ENCODE measurements at regions not wholly inside any gene's neighbourhood (a gene's known extent, or its start where the extent isn't known, plus 50 kb on each side); places are given as distances from the start of the nearest gene placed in this dataset.
"Not testable (repeated sequence)": the region's sequence is repeated elsewhere in the genome, so short reads cannot be mapped to it uniquely, and the experiment has no call there.

GRCh38 chr10:64115471-64115870 lies 594.3 kb downstream of the REEP3 start:
- no peak for DNase-seq (ENCODE audit: low spot score)

DNA sequence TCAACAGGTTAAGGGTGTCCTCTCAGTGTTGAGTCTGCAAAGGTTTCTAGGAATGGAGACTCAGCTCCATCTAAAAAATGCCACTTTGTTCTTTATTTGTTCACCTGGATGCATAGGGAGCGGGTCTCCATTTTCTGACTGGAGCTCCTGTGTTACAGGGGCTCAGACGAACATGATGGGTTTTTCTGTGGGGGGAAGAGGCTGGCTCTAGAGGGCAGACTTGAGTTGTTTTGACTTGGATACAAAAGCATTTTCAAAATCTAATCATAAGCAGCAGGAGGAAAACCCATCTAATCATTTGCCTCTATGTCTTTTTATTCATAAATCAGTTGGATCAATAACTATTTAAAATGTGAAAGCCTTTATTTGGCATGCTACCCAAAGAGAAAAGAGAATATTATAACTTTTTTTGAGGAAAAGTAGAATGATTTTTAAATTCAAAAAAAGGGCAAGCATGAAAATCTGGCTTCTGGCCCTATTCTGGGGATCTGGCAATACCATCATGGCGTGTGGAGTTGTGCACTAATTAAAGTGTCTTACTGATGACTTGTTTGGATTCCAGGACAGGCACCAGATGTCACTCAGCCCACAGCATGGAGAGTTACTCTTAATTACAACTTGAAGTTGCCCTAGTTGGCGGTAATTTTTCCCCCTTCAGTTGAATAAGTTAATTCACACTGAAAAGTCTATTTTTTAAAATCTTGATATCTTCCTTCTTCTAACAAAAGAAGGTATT lies 594.9 kb downstream of the REEP3 start:
- DNase-seq (ENCODE audit: low spot score) = no peak

DNA sequence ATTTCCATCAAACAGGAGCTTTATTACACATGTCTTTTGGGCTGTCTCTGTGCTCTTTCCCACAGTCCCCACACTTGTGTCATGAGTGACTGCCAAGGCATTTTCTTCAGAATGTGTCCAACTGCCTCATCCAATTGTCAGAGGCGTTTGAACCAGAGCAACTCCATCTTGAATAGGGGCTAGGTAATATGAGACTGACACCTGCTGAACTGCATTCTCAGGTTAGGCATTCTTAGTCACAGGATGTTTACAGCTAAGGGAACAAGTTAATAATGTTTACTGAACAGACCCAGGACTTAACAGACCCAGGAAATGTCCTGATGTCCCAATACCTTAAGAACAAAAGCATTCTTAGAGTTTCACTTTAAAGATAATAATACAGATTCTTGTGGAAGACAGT lies 595.5 kb downstream of the REEP3 start:
- DNase-seq (ENCODE audit: low spot score) = no peak

DNA sequence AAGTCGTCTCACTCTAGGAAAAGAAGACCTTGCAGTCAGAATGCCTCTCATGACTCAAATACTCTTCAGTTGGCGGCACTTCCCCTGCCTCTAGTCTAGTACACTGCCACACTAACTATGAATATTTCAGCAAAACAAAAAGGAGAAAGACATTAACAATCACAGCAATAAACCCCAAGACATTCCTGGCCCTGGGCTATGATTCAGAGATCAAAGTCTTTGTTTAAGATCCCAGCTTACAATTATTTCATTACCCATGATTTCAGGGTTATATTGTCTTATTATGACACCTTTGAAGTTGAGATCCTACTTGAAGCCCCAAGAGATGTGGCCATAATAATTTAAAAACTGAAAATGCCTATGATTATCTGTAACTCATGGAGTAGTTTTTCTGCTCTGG lies 597.5 kb downstream of the REEP3 start:
- no peak for DNase-seq (ENCODE audit: low spot score)

DNA sequence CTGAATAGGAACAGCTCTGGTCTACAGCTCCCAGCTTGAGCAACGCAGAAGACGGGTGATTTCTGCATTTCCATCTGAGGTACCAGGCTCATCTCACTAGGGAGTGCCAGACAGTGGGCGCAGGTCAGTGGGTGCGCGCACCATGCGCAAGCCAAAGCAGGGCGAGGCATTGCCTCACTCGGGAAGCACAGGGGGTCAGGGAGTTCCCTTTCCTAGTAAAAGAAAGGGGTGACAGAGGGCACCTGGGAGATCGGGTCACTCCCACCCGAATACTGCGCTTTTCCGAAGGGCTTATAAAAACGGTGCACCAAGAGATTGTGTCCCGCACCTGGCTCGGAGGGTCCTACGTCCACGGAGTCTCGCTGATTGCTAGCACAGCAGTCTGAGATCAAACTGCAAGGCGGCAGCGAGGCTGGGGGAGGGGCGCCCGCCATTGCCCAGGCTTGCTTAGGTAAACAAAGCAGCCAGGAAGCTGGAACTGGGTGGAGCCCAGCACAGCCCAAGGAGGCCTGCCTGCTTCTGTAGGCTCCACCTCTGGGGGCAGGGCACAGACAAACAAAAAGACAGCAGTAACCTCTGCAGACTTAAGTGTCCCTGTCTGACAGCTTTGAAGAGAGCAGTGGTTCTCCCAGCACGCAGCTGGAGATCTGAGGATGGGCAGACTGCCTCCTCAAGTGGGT lies 599.2 kb downstream of the REEP3 start:
- not testable (repeated sequence) for DNase-seq (ENCODE audit: low spot score)

DNA sequence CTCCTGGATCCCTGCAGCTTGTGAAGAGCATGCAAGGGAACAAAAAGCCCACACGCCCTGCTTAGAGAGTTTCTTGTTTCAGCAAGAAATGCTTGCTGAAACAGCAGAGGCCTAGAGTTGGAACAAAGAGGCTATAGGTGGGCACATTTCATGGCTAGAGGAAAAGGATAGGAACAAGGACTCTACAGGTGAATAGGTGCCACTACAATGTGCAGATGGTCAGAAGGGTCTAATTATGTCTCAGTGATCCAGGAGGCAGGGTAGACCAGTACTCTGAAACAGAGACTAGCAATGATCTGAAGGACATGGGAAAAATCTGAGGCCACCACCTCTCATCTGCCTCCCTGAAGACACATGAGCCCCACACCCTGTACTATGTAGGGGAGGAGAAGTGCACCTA lies 609.0 kb downstream of the REEP3 start:
- DNase-seq (ENCODE audit: low spot score) = no peak

GRCh38 chr10:64134676-64135075 lies 613.5 kb downstream of the REEP3 start:
- no peak for DNase-seq (ENCODE audit: low spot score)

GRCh38 chr10:64142395-64142794 lies 621.2 kb downstream of the REEP3 start:
- DNase-seq (ENCODE audit: low spot score) = no peak

DNA sequence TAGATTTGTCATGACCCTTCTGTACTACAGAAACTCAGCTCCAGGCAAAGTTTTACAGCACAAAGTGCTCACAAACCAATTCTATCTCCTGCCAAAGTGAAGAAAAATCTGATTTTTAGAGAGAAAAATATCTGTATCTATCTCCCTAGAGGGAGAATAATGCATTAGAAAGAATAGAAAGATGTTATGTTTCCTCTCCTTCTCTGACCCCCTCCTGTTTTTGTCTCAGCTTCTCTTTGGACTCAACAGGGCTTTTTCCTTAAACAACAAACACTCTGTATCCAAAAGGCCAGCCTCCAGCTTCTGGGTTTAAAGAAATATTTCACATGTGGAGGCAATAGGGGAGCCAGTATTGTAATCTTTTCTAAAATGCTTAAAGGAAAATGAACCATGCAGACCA lies 627.4 kb downstream of the REEP3 start:
- DNase-seq (ENCODE audit: low spot score) = no peak

DNA sequence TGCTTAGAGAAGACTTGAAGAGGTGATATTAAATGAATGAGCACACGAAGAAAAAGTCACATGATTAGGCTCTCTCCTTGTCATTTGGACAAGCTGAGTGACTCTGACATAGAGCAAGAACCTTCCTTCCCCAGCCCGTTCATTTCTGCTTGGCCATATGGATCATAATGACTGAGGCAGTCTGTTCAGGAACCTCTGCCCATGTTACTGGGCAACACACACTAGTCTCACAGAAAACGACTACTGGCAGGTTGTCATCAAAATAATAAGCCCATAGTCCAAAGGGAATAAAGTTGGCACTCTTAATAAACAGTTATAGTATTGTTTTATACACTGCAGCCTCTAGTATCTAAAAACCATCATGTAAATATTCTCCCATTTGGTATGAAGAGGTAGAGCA lies 635.0 kb downstream of the REEP3 start:
- DNase-seq (ENCODE audit: low spot score) = no peak

DNA sequence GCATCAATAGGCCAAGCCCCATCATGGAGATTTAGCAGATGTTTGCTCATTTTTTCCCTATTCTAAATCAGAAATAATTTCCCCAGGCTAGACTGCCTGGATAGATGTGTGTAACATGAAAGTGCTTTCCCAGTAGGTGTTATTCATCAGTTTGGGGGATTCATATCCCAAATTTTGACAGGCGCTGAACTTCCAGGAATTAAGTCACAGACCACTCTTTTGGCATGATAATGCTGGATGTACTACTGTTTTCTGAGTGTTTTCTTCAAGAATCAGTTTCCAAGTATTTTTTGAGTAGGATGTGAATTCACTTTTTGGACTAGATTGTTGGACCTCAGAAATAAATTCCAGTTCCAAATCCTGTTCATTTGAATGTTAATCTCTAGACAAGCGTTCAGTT lies 637.4 kb downstream of the REEP3 start:
- DNase-seq (ENCODE audit: low spot score) = no peak

- DNase-seq (ENCODE audit: low spot score) = no peak
Measured at GRCh38 chr10:64159910-64160872, 639.0 kb downstream of the REEP3 start.

- no peak for DNase-seq (ENCODE audit: low spot score)
Measured at GRCh38 chr10:64170791-64171190, 649.6 kb downstream of the REEP3 start.

DNA sequence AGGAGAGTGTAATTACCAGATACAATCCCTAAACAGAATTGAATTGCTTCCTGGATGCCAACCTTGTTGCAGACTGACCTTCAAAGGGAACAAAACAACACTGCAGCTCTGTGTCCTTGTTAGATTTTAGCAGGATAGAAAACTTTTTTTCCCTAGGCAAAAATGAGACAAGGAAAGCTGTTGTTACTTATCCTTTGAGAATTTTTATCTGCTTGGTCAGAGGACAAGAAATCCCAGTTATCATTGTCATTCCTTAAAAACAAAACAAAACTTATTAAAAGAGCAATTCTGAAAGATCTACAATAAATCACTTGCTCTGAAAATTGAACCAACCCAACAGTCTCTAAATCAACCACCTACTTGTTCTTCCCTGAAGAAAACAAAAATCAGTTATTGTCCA lies 652.6 kb downstream of the REEP3 start:
- no peak for DNase-seq (ENCODE audit: low spot score)

GRCh38 chr10:64174666-64175255 lies 653.6 kb downstream of the REEP3 start:
- DNase-seq (ENCODE audit: low spot score) = no peak

DNA sequence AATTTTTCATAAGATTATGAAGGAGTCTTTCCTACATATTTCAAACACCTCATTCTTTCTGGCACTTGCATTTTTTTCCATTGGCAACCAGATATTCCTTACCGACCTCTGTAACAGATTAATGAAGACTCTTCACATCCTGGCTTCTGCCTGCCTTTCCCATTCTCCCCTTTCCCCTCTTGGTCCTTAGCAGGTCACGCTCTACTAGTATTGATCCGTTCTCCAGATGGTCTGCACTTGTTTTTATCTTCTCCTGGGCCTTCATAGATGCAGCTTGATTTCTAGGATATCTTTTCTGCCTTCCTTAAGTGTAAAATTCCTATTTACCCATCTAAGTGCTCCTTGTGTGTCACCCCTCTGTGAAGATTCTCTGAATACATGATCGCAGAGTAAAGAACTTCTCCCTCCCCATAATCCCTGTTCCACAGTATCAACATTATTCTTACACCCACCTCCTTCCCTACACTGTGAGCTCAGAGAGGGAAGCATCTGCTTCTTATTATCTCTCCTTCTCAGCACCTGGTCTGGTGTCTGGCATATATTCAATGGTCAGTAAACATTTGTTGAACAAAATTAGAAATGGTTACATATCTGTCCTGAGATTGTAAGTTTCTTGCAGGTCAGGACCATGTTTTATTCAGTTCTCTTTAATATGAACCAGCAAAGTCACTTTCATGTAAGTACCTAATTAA lies 654.2 kb downstream of the REEP3 start:
- DNase-seq (ENCODE audit: low spot score) = no peak

GRCh38 chr10:64182671-64183070 lies 661.5 kb downstream of the REEP3 start:
- no peak for DNase-seq (ENCODE audit: low spot score)

DNA sequence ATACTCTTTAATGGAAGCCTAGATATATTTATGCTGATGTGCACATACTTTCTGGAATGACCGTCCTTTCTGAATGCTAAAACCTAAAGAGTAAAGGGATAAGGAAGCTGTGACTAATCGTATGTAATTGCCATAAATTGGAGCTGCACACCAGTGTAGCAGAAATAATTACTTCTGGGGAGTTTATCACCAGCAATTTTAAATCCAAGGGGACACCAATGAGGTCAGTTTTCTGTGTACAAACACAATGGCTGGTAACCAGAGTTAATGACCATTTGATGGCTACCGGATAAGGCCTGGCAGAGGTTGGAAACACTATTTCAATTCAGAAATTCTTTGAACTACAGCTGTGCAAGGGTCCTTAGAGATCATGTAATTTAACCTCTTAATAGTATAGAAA lies 670.1 kb downstream of the REEP3 start:
- no peak for DNase-seq (ENCODE audit: low spot score)

GRCh38 chr10:64196638-64197315 lies 675.6 kb downstream of the REEP3 start:
- no peak for DNase-seq (ENCODE audit: low spot score)

DNA sequence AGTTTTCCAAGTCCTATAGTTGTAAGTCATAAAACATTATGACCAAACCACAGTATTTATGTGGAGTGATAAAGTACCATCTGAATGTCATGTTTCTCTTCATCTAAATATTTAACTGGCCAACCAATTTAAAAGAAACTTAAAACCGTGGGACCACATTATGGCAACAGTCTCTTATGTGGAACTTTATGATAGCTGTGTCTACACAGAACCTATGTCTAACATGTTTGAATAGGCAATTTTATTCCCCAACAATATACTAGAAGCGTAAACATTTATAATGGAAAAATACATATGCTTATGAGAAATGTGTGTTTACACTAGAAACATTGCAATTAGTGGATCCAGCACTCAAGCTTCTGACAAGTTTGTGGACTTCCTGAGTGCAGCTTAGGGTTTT lies 680.7 kb downstream of the REEP3 start:
- DNase-seq (ENCODE audit: low spot score) = no peak

GRCh38 chr10:64204504-64204903 lies 683.3 kb downstream of the REEP3 start:
- DNase-seq (ENCODE audit: low spot score) = not testable (repeated sequence)

Measured in H4 (cell line).